NCI-H748 (cell line): ENCODE measurements at regions not wholly inside any gene's neighbourhood (a gene's known extent, or its start where the extent isn't known, plus 50 kb on each side); places are given as distances from the start of the nearest gene placed in this dataset.
A peak's percentile ranks its signal among the peaks of the same experiment; 100 is the strongest.

Experiments
- DNase-seq: peaks from one replicate; lab custom pipeline; 2025; ENCODE audit not compliant: unreplicated experiment; lab: John Stamatoyannopoulos, UW

- DNase-seq = no peak
Measured at GRCh38 chr12:85504164-85504563, 224.1 kb downstream of the ALX1 start.

GRCh38 chr12:85504624-85505023 lies 224.6 kb downstream of the ALX1 start:
- no peak for DNase-seq

GRCh38 chr12:85507456-85507855 lies 227.4 kb downstream of the ALX1 start:
- DNase-seq = no peak

- DNase-seq = no peak
Measured at GRCh38 chr12:85509081-85509856, 229.2 kb downstream of the ALX1 start.

- no peak for DNase-seq
Measured at GRCh38 chr12:85509857-85510256, 229.8 kb downstream of the ALX1 start.

GRCh38 chr12:85516039-85516438 lies 236.0 kb downstream of the ALX1 start:
- no peak for DNase-seq

- peak; percentile 8 for DNase-seq
Measured at GRCh38 chr12:85516667-85517325, 236.8 kb downstream of the ALX1 start.

GRCh38 chr12:85519163-85519562 lies 239.1 kb downstream of the ALX1 start:
- peak; percentile 15 for DNase-seq

GRCh38 chr12:85523197-85523596 lies 243.2 kb downstream of the ALX1 start:
- DNase-seq = no peak

- DNase-seq = no peak
Measured at GRCh38 chr12:85527192-85527591, 247.2 kb downstream of the ALX1 start.

GRCh38 chr12:85529896-85530295 lies 249.9 kb downstream of the ALX1 start:
- DNase-seq = no peak

GRCh38 chr12:85530456-85530855 lies 250.4 kb downstream of the ALX1 start:
- DNase-seq = no peak

GRCh38 chr12:85531341-85531740 lies 251.3 kb downstream of the ALX1 start:
- DNase-seq = no peak

GRCh38 chr12:85549640-85550039 lies 269.6 kb downstream of the ALX1 start:
- no peak for DNase-seq

- DNase-seq = no peak
Measured at GRCh38 chr12:85550924-85551323, 270.9 kb downstream of the ALX1 start.

GRCh38 chr12:85552461-85552860 lies 272.4 kb downstream of the ALX1 start:
- DNase-seq = no peak

GRCh38 chr12:85557850-85558249 lies 277.8 kb downstream of the ALX1 start:
- DNase-seq = no peak

- DNase-seq = no peak
Measured at GRCh38 chr12:85558684-85559083, 277.5 kb downstream of the RASSF9 start.

GRCh38 chr12:85559127-85559526 lies 277.1 kb downstream of the RASSF9 start:
- no peak for DNase-seq

- DNase-seq = no peak
Measured at GRCh38 chr12:85559536-85559935, 276.7 kb downstream of the RASSF9 start.

GRCh38 chr12:85562765-85563164 lies 273.4 kb downstream of the RASSF9 start:
- DNase-seq = no peak

- no peak for DNase-seq
Measured at GRCh38 chr12:85564786-85565185, 271.4 kb downstream of the RASSF9 start.
